Adrenal gland (tissue), 5 donors: ENCODE measurements at regions not wholly inside any gene's neighbourhood (a gene's known extent, or its start where the extent isn't known, plus 50 kb on each side); places are given as distances from the start of the nearest gene placed in this dataset.

Experiments
- CTCF ChIP-seq, 6 experiments: fragments of 450-650 bp in 4 of 6; fragments of 200-600 bp in 2 of 6; sonication (generic) in 1 of 6; IDR thresholded peaks; 1 replicate in 5 of 6; 2 replicates in 1 of 6; pipeline versions ENCODE4 v1.5.1 to v1.8.0; 2016 to 2021; ENCODE audit warnings: antibody characterized with exemption in 6 of 6, mild to moderate bottlenecking in 2 of 6, moderate library complexity in 1 of 6
- POLR2A ChIP-seq, 2 donors: fragments of 450-650 bp; IDR thresholded peaks; one replicate each; pipeline ENCODE4 v1.6.1; 2017; ENCODE audit warnings: antibody characterized with exemption in 2 of 2, mild to moderate bottlenecking in 2 of 2, moderate library complexity in 1 of 2
- donor health status: DM: no; HTN: no; CAD: no.

- TF ChIP-seq POLR2A (IDR thresholded peaks at IDR 0.05): no peak
- TF ChIP-seq CTCF (IDR thresholded peaks at IDR 0.05): no peak
Measured at GRCh38 chr5:2921176-2921575, 169.7 kb upstream of the IRX2 start.
